ENCODE measurements at regions not wholly inside any gene's neighbourhood (a gene's known extent, or its start where the extent isn't known, plus 50 kb on each side); places are given as distances from the start of the nearest gene placed in this dataset.

DNA sequence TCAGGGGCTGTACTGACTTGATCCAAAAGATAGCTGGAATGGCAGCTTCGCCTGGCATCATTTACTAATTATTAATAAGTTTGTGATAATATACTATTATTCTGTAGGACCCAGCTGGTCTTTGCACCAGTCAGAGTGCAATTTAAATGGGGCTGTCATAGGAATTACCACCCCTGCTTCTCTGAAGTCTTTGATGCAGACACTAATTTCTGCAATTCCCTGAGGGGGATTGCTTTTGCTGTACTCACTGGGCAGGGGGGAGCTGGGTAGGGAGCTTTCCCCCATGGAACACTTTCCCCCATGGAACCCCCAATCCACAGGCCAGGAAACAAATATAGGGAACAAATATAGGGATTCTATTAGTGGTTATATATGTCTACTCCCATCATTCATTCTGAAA is 54.9 kb upstream of the TSKU start:
- DNase-seq: no peak
- 75 to 80% methylated on average over 1 of the region's 1 CpG for WGBS, 2 donors (ENCODE audit: low coverage in 1 of 2)
- in situ Hi-C loops (cut with MboI; ENCODE audit: low pct_ligation_motif_present in 1 of 4, low pct_unique_long_range_greater_than_20kb in 1 of 4, low sequenced_read_pairs in 3 of 4): loop anchor here in 1 of 4 donors (25.0 kb wide), 1 partner anchor 309 kb away; the partner anchor contains the start of gene B3GNT6
- TF ChIP-seq EP300 (IDR thresholded peaks at IDR 0.05; ENCODE audit: low read depth) (no peak), POLR2A (IDR thresholded peaks at IDR 0.05) (no peak), POLR2AphosphoS5 (IDR thresholded peaks at IDR 0.05) (no peak)
- TF ChIP-seq, protein P1, sequence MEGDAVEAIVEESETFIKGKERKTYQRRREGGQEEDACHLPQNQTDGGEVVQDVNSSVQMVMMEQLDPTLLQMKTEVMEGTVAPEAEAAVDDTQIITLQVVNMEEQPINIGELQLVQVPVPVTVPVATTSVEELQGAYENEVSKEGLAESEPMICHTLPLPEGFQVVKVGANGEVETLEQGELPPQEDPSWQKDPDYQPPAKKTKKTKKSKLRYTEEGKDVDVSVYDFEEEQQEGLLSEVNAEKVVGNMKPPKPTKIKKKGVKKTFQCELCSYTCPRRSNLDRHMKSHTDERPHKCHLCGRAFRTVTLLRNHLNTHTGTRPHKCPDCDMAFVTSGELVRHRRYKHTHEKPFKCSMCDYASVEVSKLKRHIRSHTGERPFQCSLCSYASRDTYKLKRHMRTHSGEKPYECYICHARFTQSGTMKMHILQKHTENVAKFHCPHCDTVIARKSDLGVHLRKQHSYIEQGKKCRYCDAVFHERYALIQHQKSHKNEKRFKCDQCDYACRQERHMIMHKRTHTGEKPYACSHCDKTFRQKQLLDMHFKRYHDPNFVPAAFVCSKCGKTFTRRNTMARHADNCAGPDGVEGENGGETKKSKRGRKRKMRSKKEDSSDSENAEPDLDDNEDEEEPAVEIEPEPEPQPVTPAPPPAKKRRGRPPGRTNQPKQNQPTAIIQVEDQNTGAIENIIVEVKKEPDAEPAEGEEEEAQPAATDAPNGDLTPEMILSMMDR (IDR thresholded peaks at IDR 0.05): no peak
- H3K4me1 ChIP-seq: no peaks in the 10 kb centered on the region
- intact Hi-C loops (cut with DNase I; ENCODE audit: low total_unique reads): no loop called here
- H3K9me3 ChIP-seq: no peaks in the 10 kb centered on the region
- H3K36me3 ChIP-seq: no peaks in the 10 kb centered on the region
- no peak overlapping the region for H3K4me3 ChIP-seq
- H3K27me3 ChIP-seq: peaks cover 3% of the 10 kb centered on the region
- H3K27ac ChIP-seq: no peak overlapping the region

DNA sequence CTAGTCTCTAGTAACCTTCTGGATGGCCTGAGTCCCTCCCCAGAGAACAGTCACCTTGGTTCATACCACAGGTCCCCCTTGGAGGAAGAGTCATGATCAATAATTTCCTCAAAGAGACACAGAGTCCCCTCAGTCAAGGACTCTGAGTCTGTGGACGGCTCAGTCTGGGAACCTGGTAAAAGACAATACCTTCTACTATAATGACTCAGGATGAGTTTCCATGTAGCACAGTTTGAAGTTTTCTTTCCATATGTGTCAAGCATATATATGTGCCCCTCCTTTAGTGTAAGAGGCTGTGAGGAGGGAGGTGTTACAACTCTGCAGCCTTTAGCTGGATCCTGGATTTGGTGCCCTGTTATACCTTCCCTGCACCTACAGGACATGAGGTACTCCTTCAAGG is 54.4 kb upstream of the TSKU start:
- H3K4me3 ChIP-seq: no peak overlapping the region
- WGBS, 2 donors (ENCODE audit: low coverage in 1 of 2): 75% methylated on average over 1 of the region's 1 CpG; no CpG with 5 or more reads in 1 of the 2 donors
- no peaks in the 10 kb centered on the region for H3K27me3 ChIP-seq
- no peaks in the 10 kb centered on the region for H3K36me3 ChIP-seq
- H3K9me3 ChIP-seq: no peaks in the 10 kb centered on the region
- H3K27ac ChIP-seq: no peak overlapping the region
- intact Hi-C loops (cut with DNase I; ENCODE audit: low total_unique reads) (no loop called here), in situ Hi-C loops (cut with MboI; ENCODE audit: low pct_ligation_motif_present in 1 of 4, low pct_unique_long_range_greater_than_20kb in 1 of 4, low sequenced_read_pairs in 3 of 4) (loop anchor here in 1 of 4 donors (25.0 kb wide), 1 partner anchor 309 kb away; the partner anchor contains the start of gene B3GNT6)
- H3K4me1 ChIP-seq: no peaks in the 10 kb centered on the region
- no peak for TF ChIP-seq POLR2A (IDR thresholded peaks at IDR 0.05)
- TF ChIP-seq EP300 (IDR thresholded peaks at IDR 0.05; ENCODE audit: low read depth): no peak
- TF ChIP-seq, protein P1 (IDR thresholded peaks at IDR 0.05): no peak
- no peak for TF ChIP-seq POLR2AphosphoS5 (IDR thresholded peaks at IDR 0.05)
- no peak for DNase-seq

DNA sequence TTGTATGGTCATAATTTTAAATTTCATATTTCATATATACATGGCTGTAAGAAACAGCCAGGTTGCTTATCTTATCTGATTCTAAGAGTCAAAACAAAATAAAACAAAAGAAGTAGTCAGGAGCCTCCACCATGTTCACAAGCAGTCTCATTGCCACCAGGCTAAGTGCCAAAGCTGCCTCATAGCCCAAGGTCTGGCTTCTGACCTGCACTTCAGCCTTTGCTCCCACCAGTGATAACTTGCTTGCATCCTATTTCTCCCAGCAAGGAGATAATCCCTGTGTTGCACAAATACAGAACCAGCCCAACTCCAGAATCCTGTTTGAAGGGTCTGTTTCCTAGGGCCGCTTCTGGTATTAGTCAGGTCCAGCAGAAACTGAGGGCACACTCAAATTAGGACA is 53.9 kb upstream of the TSKU start:
- DNase-seq: no peak
- no peaks in the 10 kb centered on the region for H3K9me3 ChIP-seq
- H3K27me3 ChIP-seq: no peaks in the 10 kb centered on the region
- TF ChIP-seq POLR2AphosphoS5 (IDR thresholded peaks at IDR 0.05): no peak
- TF ChIP-seq EP300 (IDR thresholded peaks at IDR 0.05; ENCODE audit: low read depth): no peak
- TF ChIP-seq, protein P1 (IDR thresholded peaks at IDR 0.05): no peak
- no peak for TF ChIP-seq POLR2A (IDR thresholded peaks at IDR 0.05)
- no peaks in the 10 kb centered on the region for H3K4me1 ChIP-seq
- 94% methylated on average over 1 of the region's 1 CpG; no CpG with 5 or more reads in 1 of the 2 donors for WGBS, 2 donors (ENCODE audit: low coverage in 1 of 2)
- H3K4me3 ChIP-seq: no peak overlapping the region
- intact Hi-C loops (cut with DNase I; ENCODE audit: low total_unique reads) (no loop called here), in situ Hi-C loops (cut with MboI; ENCODE audit: low pct_ligation_motif_present in 1 of 4, low pct_unique_long_range_greater_than_20kb in 1 of 4, low sequenced_read_pairs in 3 of 4) (loop anchor here in 1 of 4 donors (25.0 kb wide), 1 partner anchor 308 kb away; the partner anchor contains the start of gene B3GNT6)
- H3K27ac ChIP-seq: no peak overlapping the region
- H3K36me3 ChIP-seq: no peaks in the 10 kb centered on the region

DNA sequence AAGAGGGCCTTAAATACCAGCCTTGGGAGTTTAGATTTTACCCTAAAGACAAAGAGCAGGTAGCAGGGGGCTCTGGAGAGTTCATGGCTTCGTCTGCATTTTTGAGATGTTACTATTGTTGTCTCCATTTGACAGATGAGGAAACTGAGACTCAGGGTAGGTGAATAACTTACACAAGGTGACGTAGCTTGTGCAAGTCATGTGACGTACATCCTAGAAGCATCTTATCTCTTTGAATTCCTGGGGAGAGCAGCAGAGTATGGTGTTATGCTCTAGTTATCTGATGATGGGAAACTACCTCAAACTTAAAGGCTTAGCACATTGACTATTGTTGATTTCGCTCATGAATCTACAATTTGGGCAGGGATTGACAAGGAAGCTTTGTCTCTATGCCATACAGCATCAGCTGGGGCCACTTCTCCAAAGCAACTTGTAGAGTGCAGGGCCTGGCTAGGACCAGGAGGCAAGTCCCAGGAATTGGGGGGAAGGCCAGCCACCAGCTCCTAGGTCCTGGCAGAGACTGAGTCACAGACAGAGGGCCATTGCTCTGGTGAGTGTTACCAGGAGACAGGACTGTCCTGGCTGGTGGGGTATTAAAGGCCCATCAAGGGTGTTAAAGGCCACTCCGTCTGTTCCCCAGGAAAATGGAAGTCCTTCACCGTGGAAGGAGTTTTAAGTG is 52.1 kb upstream of the TSKU start:
- no peaks in the 10 kb centered on the region for H3K27me3 ChIP-seq
- 69 to 70% methylated on average over 2 to 5 of the region's 6 CpGs for WGBS, 2 donors (ENCODE audit: low coverage in 1 of 2)
- H3K4me1 ChIP-seq: no peaks in the 10 kb centered on the region
- H3K4me3 ChIP-seq: no peak overlapping the region
- no peak for TF ChIP-seq EP300 (IDR thresholded peaks at IDR 0.05; ENCODE audit: low read depth)
- TF ChIP-seq POLR2AphosphoS5 (IDR thresholded peaks at IDR 0.05): no peak
- TF ChIP-seq POLR2A (IDR thresholded peaks at IDR 0.05): no peak
- TF ChIP-seq, protein P1 (IDR thresholded peaks at IDR 0.05): no peak
- no peaks in the 10 kb centered on the region for H3K36me3 ChIP-seq
- in situ Hi-C loops (cut with MboI; ENCODE audit: low pct_ligation_motif_present in 1 of 4, low pct_unique_long_range_greater_than_20kb in 1 of 4, low sequenced_read_pairs in 3 of 4) (loop anchor here in 2 of 4 donors (10.0 to 25.0 kb wide), 2 partner anchors 184 to 306 kb away; partner anchors contain the start of gene B3GNT6 (in 1 of the 2)), intact Hi-C loops (cut with DNase I; ENCODE audit: low total_unique reads) (loop anchor here (10.0 kb wide), 1 partner anchor 184 kb away; no protein-coding TSS in a partner anchor)
- no peak for DNase-seq
- H3K27ac ChIP-seq: no peak overlapping the region
- H3K9me3 ChIP-seq: no peaks in the 10 kb centered on the region
